ENCODE measurements at regions not wholly inside any gene's neighbourhood (a gene's known extent, or its start where the extent isn't known, plus 50 kb on each side); places are given as distances from the start of the nearest gene placed in this dataset.

DNA sequence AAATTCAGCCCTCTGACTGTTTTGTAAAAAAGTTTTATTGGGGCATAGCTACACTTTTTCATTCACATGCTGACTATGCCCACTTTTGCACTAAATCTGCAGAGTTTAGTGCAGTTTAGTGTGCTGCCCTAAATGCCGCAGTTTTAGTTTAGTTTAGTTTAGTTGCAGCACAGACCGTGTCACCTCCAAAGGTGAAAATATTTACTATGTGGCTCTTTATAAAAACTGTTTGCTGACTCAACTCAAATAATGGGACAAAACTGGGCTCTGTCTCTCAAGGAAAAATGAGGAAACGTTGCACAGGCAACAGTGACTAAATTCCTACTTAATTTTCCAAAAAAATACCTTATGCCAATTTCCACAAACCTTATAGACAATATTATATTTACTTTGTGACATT lies 314.2 kb downstream of the C4orf33 start:
- Histone ChIP-seq H3K9ac (no peak overlapping the region), H3K27me3 (ENCODE audit: insufficient read depth, low read depth) (no peaks in the 10 kb centered on the region), H3K27ac (no peak overlapping the region), H3K36me3 (ENCODE audit: insufficient read depth) (no peaks in the 10 kb centered on the region), H4K20me1 (ENCODE audit: insufficient read depth) (no peaks in the 10 kb centered on the region), H3K4me2 (no peak overlapping the region), H3K79me2 (ENCODE audit: insufficient read depth, low read depth) (no peaks in the 10 kb centered on the region), H3K4me3 (IDR thresholded peaks at IDR 0.05; ENCODE audit: insufficient read depth, low read depth, low read length) (no peak overlapping the region), H2AFZ (ENCODE audit: low read depth) (no peak overlapping the region), H3K4me1 (ENCODE audit: low read depth, poor library complexity, severe bottlenecking) (no peaks in the 10 kb centered on the region)
- TF ChIP-seq, protein P1, sequence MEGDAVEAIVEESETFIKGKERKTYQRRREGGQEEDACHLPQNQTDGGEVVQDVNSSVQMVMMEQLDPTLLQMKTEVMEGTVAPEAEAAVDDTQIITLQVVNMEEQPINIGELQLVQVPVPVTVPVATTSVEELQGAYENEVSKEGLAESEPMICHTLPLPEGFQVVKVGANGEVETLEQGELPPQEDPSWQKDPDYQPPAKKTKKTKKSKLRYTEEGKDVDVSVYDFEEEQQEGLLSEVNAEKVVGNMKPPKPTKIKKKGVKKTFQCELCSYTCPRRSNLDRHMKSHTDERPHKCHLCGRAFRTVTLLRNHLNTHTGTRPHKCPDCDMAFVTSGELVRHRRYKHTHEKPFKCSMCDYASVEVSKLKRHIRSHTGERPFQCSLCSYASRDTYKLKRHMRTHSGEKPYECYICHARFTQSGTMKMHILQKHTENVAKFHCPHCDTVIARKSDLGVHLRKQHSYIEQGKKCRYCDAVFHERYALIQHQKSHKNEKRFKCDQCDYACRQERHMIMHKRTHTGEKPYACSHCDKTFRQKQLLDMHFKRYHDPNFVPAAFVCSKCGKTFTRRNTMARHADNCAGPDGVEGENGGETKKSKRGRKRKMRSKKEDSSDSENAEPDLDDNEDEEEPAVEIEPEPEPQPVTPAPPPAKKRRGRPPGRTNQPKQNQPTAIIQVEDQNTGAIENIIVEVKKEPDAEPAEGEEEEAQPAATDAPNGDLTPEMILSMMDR (conservative IDR thresholded peaks at IDR 0.05; ENCODE audit: low read depth, low read length), result no peak

DNA sequence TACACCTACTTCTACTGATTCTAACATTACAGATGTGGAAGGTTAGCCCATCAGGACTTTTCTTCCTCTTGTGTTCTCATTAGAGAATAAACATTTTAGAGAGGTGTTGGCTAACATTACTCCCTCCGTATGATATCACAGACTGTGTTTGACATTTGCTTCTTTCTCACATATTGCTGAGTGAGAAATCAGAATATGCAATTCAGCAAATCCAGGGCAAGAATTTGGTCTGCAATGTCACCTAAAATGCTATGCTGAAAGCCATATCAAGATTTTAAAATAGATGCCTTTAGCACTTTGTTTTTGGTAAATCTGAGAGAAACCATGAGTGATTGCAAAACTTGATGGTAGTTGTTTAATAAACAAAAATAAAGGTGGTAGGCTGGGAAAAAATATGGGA lies 319.1 kb downstream of the C4orf33 start:
- Histone ChIP-seq H3K4me2 (no peak overlapping the region), H3K9ac (no peak overlapping the region), H4K20me1 (ENCODE audit: insufficient read depth) (no peaks in the 10 kb centered on the region), H3K4me1 (ENCODE audit: low read depth, poor library complexity, severe bottlenecking) (no peaks in the 10 kb centered on the region), H3K79me2 (ENCODE audit: insufficient read depth, low read depth) (no peaks in the 10 kb centered on the region), H3K36me3 (ENCODE audit: insufficient read depth) (no peaks in the 10 kb centered on the region), H2AFZ (ENCODE audit: low read depth) (no peak overlapping the region), H3K27me3 (ENCODE audit: insufficient read depth, low read depth) (no peaks in the 10 kb centered on the region), H3K27ac (no peak overlapping the region), H3K4me3 (IDR thresholded peaks at IDR 0.05; ENCODE audit: insufficient read depth, low read depth, low read length) (no peak overlapping the region)
- TF ChIP-seq, protein P1 (conservative IDR thresholded peaks at IDR 0.05; ENCODE audit: low read depth, low read length), result no peak

DNA sequence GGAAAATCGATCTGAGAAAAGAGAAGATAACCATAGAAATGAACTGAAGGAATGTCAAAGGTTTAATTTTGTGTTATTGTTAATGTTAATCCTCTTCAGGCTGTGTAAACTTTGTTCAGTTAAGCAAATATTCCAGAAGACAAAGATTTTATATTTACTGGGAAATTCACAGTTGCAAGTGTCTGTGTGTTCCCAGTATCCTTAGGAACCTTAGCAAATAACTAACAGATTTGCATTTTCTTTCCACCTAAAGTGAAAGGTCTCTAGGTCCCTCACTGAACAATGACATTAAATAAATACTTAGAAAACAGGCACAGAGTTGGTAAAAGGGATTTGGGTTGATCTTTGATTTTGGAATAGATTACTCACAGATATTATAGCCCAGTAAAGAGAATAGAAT lies 324.7 kb downstream of the C4orf33 start:
- no peak overlapping the region for H3K27ac ChIP-seq

DNA sequence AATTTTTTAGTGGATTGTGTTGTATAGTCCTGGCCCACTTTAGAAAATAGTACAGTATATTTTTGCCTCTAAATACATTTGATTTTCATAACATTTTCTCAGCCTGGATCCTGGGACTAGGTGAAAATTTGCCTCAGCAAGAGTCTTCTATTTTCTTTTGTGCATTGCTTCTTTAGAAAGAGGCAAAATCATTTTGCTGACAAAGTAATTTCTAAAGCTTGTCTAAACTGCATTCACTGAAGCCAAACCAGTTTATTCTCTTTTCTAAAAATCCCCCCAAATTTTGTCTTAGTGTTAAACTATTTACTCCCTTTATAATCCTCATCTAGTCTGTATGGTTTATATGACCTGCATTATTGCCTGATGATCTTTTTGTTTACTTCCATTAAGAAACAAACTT lies 326.3 kb downstream of the C4orf33 start:
- H3K4me1 ChIP-seq (ENCODE audit: low read depth, poor library complexity, severe bottlenecking), result no peaks in the 10 kb centered on the region
- H3K4me2 ChIP-seq, result no peak overlapping the region
- H3K27me3 ChIP-seq (ENCODE audit: insufficient read depth, low read depth), result no peaks in the 10 kb centered on the region
- H3K36me3 ChIP-seq (ENCODE audit: insufficient read depth), result no peaks in the 10 kb centered on the region
- TF ChIP-seq, protein P1 (conservative IDR thresholded peaks at IDR 0.05; ENCODE audit: low read depth, low read length), result no peak
- no peak overlapping the region for H2AFZ ChIP-seq (ENCODE audit: low read depth)
- H3K4me3 ChIP-seq (IDR thresholded peaks at IDR 0.05; ENCODE audit: insufficient read depth, low read depth, low read length), result no peak overlapping the region
- H3K27ac ChIP-seq, result no peak overlapping the region
- no peaks in the 10 kb centered on the region for H4K20me1 ChIP-seq (ENCODE audit: insufficient read depth)
- no peak overlapping the region for H3K9ac ChIP-seq
- H3K79me2 ChIP-seq (ENCODE audit: insufficient read depth, low read depth), result no peaks in the 10 kb centered on the region

More for the DNA sequence above, 324.7 kb downstream of the C4orf33 start:
- Histone ChIP-seq H3K4me3 (IDR thresholded peaks at IDR 0.05; ENCODE audit: insufficient read depth, low read depth, low read length) (no peak overlapping the region), H3K79me2 (ENCODE audit: insufficient read depth, low read depth) (no peaks in the 10 kb centered on the region), H3K4me2 (no peak overlapping the region), H3K27me3 (ENCODE audit: insufficient read depth, low read depth) (no peaks in the 10 kb centered on the region), H3K9ac (no peak overlapping the region), H3K36me3 (ENCODE audit: insufficient read depth) (no peaks in the 10 kb centered on the region), H4K20me1 (ENCODE audit: insufficient read depth) (no peaks in the 10 kb centered on the region), H2AFZ (ENCODE audit: low read depth) (no peak overlapping the region), H3K4me1 (ENCODE audit: low read depth, poor library complexity, severe bottlenecking) (no peaks in the 10 kb centered on the region)
- TF ChIP-seq, protein P1 (conservative IDR thresholded peaks at IDR 0.05; ENCODE audit: low read depth, low read length), result no peak

Measured in KMS-11 (cell line).